Right renal pelvis (tissue), 4 donors: ENCODE measurements at regions not wholly inside any gene's neighbourhood (a gene's known extent, or its start where the extent isn't known, plus 50 kb on each side); places are given as distances from the start of the nearest gene placed in this dataset.
A peak's percentile ranks its signal among the peaks of the same experiment; 100 is the strongest.
"Not testable (repeated sequence)": the region's sequence is repeated elsewhere in the genome, so short reads cannot be mapped to it uniquely, and the experiment has no call there.

ENCODE experiments used
- DNase-seq, 4 donors: peaks; one replicate each; pipeline ENCODE4 v3.0.0-alpha.2; 2013; ENCODE audit warnings: low read depth in 4 of 4, low spot score in 3 of 4, missing footprints in 1 of 4

GRCh38 chr5:162603443-162604070 lies 536.0 kb downstream of the GABRG2 start:
- DNase-seq, result no peak

GRCh38 chr5:162607879-162608278 lies 540.3 kb downstream of the GABRG2 start:
- DNase-seq, result no peak

GRCh38 chr5:162621726-162622263 lies 554.2 kb downstream of the GABRG2 start:
- DNase-seq, result not testable (repeated sequence)

- no peak for DNase-seq
Measured at GRCh38 chr5:162624110-162624509, 556.5 kb downstream of the GABRG2 start.

- no peak for DNase-seq
Measured at GRCh38 chr5:162637481-162637880, 569.9 kb downstream of the GABRG2 start.

GRCh38 chr5:162638849-162639248 lies 571.3 kb downstream of the GABRG2 start:
- DNase-seq, result no peak

GRCh38 chr5:162641142-162641813 lies 573.7 kb downstream of the GABRG2 start:
- no peak for DNase-seq

- no peak for DNase-seq
Measured at GRCh38 chr5:162654661-162655405, 587.3 kb downstream of the GABRG2 start.

DNA sequence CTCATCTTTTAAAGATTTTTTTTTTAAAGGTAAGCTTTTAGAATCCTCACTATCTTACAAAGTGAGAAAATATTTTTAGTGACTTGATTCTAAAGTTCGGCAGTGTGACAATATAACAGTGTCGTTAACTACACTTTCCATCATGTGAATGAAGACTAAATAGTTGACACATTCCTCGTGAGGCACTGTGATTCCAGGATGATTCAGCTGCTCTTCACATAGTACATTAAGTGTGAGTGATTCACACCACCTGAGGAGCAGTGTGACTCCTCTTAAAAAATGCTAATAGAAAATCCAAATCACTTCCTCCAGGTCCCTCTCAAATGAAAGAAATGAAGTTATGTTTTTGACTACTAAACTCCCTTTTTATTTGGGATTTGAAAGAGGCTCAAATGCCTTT lies 589.5 kb downstream of the GABRG2 start:
- no peak for DNase-seq

DNA sequence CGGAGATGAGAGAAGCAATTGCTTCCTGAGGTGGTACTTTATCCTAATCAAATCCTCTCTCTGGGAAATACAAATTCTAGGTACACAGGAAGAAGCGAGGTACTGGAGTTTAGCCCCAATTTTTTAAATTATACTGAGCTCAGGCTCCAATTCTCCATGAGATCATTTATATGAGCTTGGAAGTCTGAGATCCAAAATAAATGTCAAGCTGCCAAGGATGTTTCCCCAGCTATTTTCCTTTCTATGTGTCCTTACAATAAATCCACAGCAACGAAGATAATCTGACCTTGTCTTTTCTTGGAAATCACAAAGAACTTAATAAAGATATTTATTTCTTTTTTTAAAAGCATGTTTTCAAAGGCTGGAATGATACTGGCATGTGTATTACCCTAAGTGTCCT lies 597.3 kb downstream of the GABRG2 start:
- no peak for DNase-seq

- no peak for DNase-seq
Measured at GRCh38 chr5:162668926-162669325, 601.4 kb downstream of the GABRG2 start.

DNA sequence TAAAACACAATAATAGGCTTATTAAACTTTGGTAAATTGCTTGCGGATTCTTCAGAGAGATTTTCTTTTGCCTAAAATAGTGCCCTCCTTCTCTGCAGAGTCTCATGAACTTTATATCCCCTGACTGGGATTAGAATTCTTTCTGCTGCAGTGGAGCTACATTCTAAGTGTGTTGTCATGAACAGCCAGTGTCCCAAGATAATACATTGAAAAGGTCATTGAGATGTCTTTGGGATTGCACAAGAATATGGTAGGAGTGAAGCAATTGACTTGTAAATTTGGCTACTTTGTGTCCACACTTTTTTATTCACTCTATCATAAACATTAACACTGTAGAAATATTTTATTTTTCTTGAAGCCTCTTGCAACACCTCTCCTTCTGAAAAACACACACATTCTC lies 604.5 kb downstream of the GABRG2 start:
- DNase-seq, result no peak

- DNase-seq, result no peak
Measured at GRCh38 chr5:162683284-162683683, 615.7 kb downstream of the GABRG2 start.

DNA sequence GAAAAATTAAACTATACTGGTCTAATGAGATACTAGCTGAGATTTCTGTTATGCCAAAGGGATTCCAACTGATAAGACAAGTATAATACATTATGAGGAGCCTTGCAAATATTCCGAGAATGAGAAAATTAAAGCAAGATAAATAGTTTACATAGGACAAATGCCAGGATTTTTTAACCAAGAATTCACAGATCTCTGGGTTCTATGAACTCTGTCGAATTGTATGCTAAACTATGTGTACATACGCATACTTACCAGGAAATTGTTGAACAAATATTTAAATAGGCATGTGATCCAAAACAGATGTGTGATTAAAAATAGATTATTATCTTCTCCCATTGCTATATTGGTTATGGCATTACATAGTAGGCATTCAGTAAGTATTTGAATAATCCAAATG lies 616.6 kb downstream of the GABRG2 start:
- DNase-seq, result no peak

- no peak for DNase-seq
Measured at GRCh38 chr5:162685302-162685701, 617.7 kb downstream of the GABRG2 start.

DNA sequence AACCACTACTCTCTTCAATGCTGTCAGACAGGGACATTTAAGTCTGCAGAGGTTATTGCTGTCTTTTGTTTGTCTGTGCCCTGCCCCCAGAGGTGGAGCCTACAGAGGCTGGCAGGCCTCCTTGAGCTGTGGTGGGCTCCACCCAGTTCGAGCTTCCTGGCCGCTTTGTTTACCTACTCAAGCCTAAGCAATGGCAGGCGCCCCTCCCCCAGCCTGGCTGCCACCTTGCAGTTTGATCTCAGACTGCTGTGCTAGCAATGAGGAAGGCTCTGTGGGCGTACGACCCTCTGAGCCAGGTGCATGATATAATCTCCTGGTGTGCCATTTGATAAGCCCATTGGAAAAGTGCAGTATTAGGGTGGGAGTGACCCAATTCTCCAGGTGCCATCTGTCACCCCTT lies 628.7 kb downstream of the GABRG2 start:
- DNase-seq, result not testable (repeated sequence)

- DNase-seq, result no peak
Measured at GRCh38 chr5:162699361-162699760, 631.8 kb downstream of the GABRG2 start.

GRCh38 chr5:162703914-162704313 lies 636.3 kb downstream of the GABRG2 start:
- DNase-seq, result peak in 2 of 4 donors; percentile 1 to 7

DNA sequence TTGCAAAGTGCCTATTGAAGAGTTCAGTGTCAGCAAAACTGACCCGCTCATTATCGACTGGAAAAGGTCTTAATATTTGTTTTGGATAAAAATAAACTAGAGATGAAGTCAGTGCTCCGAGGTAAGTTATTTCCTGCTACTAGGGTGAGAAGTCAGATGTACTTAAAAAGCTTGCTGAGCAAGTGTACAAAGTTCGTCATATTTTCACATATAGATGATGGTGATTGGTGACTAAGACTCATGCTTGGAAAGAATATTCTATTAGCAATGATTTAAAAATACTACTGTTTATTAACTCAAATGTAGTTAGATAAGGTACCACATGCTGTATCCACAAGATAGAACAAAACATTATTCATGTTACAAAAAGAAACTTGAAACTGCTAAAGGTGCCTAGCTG lies 643.7 kb downstream of the GABRG2 start:
- DNase-seq, result no peak

GRCh38 chr5:162719720-162720119 lies 652.1 kb downstream of the GABRG2 start:
- no peak for DNase-seq

DNA sequence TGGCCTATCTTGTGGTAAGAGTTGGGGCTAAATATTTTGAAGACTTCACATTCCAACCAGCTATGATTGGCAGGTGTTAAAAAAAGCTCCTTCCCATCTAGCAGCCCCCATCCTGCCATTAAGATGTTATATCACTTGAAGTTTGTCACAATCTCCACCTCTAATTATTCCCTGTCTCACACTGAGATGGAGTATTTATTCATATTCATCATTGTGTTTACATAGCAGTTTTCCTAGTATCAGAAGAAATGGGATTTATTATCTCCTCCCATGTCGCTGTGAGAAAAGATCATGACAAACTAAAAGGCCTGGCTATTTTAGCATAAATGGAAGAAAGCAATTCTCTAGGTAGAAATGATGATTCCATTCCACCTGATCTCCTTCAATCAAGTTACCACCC lies 653.6 kb downstream of the GABRG2 start:
- no peak for DNase-seq

- no peak for DNase-seq
Measured at GRCh38 chr5:162752612-162753011, 684.8 kb upstream of the CCNG1 start.
